ENCODE measurements at regions not wholly inside any gene's neighbourhood (a gene's known extent, or its start where the extent isn't known, plus 50 kb on each side); places are given as distances from the start of the nearest gene placed in this dataset.

DNA sequence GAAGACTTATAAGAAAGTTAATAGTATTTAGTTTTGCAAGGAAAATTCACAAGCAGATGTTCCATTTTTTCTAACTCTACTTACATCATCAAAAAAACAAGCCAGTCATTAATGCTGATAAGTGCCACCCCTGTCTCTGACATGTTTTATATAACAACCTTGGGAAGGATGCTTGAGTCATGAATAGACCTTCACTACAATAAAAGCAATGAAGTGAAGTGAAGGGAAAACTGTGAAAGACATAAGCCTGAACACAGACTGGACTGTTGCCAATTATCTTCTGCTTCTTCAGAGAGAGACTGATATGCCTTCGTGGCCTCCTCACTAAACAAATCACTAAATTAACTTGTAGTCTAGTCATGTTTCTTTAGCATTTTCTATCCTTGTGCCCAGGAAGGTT lies 353.2 kb downstream of the PDHA2 start:
- TF ChIP-seq, protein P1, sequence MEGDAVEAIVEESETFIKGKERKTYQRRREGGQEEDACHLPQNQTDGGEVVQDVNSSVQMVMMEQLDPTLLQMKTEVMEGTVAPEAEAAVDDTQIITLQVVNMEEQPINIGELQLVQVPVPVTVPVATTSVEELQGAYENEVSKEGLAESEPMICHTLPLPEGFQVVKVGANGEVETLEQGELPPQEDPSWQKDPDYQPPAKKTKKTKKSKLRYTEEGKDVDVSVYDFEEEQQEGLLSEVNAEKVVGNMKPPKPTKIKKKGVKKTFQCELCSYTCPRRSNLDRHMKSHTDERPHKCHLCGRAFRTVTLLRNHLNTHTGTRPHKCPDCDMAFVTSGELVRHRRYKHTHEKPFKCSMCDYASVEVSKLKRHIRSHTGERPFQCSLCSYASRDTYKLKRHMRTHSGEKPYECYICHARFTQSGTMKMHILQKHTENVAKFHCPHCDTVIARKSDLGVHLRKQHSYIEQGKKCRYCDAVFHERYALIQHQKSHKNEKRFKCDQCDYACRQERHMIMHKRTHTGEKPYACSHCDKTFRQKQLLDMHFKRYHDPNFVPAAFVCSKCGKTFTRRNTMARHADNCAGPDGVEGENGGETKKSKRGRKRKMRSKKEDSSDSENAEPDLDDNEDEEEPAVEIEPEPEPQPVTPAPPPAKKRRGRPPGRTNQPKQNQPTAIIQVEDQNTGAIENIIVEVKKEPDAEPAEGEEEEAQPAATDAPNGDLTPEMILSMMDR (IDR thresholded peaks at IDR 0.05; ENCODE audit: insufficient read depth, low read length), result no peak
- TF ChIP-seq, protein P2, sequence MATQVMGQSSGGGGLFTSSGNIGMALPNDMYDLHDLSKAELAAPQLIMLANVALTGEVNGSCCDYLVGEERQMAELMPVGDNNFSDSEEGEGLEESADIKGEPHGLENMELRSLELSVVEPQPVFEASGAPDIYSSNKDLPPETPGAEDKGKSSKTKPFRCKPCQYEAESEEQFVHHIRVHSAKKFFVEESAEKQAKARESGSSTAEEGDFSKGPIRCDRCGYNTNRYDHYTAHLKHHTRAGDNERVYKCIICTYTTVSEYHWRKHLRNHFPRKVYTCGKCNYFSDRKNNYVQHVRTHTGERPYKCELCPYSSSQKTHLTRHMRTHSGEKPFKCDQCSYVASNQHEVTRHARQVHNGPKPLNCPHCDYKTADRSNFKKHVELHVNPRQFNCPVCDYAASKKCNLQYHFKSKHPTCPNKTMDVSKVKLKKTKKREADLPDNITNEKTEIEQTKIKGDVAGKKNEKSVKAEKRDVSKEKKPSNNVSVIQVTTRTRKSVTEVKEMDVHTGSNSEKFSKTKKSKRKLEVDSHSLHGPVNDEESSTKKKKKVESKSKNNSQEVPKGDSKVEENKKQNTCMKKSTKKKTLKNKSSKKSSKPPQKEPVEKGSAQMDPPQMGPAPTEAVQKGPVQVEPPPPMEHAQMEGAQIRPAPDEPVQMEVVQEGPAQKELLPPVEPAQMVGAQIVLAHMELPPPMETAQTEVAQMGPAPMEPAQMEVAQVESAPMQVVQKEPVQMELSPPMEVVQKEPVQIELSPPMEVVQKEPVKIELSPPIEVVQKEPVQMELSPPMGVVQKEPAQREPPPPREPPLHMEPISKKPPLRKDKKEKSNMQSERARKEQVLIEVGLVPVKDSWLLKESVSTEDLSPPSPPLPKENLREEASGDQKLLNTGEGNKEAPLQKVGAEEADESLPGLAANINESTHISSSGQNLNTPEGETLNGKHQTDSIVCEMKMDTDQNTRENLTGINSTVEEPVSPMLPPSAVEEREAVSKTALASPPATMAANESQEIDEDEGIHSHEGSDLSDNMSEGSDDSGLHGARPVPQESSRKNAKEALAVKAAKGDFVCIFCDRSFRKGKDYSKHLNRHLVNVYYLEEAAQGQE (IDR thresholded peaks at IDR 0.05; ENCODE audit: insufficient replicate concordance, low read depth), result no peak
- no peak for TF ChIP-seq GABPA (IDR thresholded peaks at IDR 0.05; ENCODE audit: low read depth)
- no peak for TF ChIP-seq POLR2AphosphoS5 (IDR thresholded peaks at IDR 0.05; ENCODE audit: low read depth)
- no peak for TF ChIP-seq SPI1 (IDR thresholded peaks at IDR 0.05; ENCODE audit: borderline replicate concordance, low read depth)

All from HL-60 (cell line).